Middle frontal gyrus (tissue), 1 donor: ENCODE measurements at regions not wholly inside any gene's neighbourhood (a gene's known extent, or its start where the extent isn't known, plus 50 kb on each side); places are given as distances from the start of the nearest gene placed in this dataset.

Source experiments
- DNase-seq: peaks from one replicate; pipeline ENCODE4 v3.0.0-alpha.2; 2015; ENCODE audit warnings: low spot score; ENCODE audit errors: extremely low spot score

- no peak for DNase-seq
These were observed 274.4 kb upstream of the HDAC4 start for GRCh38 chr2:239674981-239675825.

DNA sequence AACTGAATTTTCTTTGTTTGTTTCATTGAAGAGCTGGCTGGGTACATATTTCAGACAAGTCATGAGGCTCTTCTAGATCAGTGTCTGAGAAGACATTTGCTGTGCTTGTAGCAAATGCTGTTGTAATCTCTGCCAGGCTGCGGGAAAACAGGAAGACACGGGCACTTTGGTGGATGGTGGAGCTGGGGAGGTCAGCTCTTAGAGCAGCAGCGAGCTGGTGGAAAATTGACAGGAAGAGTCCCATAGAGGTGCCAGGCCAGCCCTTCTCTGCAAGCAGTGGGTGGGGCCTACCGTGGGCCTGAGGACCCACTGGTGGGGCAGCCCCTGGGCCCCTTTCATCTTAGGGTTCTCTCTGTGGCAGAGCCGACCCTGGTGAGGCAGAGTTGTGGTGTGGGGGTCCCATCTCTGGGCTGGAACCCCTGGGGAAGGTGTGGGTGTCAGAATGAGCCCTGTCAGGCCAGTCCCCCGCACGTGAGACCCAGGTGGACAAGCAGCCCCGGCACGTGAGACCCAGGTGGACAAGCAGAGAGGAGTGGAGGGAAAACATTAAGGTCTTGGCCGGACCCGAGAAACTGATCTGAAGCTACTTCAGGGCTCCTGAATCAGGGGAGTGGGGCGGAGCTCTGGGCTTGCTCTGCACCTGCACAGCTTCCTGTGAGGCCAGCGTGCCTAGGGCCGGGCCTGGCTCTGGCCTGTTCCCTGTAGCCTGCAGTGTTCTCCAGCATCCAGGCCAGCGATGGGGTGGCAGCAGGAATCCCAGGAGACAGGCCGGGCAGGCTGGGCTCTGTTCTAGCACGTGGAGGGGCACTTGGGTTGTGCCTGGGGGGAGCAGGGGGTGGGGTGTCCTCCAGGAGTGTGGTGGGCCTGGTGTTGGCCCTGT, 273.5 kb upstream of the HDAC4 start:
- DNase-seq: no peak

GRCh38 chr2:239673641-239674040, 272.8 kb upstream of the HDAC4 start:
- no peak for DNase-seq

DNA sequence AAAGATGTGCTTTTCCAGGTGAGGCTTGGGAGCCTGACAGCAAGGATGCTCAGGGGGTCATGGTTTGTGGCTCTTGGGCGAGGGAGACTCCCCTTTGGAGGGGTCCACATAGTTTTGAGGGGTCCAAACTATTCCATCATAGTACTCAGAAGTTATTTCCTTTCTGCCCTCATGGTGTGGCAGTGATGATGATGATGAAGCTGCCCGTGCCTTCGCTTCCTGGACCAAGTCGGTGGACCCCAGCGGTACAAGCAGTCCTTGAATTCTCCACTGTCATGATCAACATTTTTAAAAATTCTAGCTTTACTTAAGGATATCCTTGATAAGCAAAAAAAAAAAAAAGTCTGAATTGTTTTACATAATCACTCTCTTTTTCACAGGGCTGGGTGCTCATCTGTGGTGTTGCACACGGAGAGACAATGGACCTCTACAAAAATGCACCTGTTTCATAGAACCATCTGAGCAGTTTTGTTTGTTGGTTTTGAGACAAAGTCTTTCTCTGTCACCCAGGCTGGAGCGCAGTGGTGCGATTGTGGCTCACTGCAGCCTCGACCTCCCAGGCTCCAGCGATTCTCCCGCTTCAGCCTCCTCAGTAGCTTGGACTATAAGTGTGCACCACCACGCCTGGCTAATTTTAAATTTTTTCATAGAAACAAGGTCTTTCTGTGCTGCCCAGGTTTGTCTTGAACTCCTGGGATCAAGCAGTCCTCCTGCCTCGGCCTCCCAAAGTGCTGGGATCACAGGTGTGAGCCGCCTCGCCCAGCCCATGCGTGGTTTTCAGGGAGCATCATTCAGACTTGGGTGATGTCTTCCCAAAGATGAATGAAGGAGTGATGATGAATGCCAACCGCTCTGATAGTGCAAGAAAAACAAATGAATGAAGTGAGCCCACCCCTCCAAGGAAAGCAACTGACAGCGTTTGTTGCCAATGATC, 271.4 kb upstream of the HDAC4 start:
- no peak for DNase-seq

- no peak for DNase-seq
These were observed 270.7 kb upstream of the HDAC4 start for GRCh38 chr2:239671471-239671870.

DNA sequence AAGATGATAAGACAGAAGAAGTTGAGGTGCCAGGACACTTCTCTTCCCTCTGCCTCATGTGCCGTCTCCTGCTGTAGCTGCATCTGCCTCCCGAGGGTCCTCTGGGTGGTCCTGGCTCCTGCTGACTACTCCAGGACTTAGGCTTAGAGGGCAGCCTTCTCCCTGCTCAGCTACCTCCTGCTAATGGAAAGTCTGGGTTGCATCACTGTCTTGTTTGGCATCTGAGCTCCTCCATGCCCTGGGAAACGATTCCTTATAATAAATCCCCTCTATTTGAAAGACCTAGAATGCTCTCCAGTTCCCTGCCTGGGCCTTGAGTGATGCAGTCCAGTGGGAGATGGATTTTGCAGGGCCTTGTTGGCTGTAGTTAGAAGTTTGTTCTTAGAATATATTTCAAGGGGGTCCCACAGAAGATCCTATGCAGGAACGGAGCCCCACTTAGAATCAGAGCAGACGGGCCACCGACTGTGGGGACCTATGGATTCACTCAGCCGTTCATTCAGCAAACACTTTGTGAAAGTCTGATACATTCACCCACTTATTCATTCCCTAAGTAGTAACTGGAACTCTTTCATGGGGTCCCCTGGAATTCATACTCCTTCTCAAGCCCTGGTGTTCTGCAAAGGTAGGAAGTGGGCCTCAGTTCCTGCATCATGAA, 269.8 kb upstream of the HDAC4 start:
- no peak for DNase-seq

GRCh38 chr2:239669899-239670460, 269.2 kb upstream of the HDAC4 start:
- DNase-seq: no peak

- DNase-seq: no peak
These were observed 268.5 kb upstream of the HDAC4 start for GRCh38 chr2:239669181-239669898.

DNA sequence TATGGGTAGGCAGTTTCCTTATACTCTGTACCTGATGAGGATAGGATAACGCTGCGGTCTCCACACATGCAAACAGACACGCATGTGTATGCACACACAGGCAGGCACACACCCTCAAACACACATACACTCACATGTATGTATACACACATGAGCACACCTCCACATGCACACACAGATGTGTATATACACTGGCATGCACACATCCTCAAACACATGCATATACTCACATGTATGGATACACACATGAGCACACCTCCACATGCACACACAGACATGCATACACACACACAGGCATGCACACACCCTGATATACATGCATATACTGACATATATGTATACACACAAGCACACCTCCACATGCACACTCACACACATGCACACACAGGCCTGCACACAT, 267.8 kb upstream of the HDAC4 start:
- no peak for DNase-seq

GRCh38 chr2:239668042-239668441, 267.2 kb upstream of the HDAC4 start:
- no peak for DNase-seq

DNA sequence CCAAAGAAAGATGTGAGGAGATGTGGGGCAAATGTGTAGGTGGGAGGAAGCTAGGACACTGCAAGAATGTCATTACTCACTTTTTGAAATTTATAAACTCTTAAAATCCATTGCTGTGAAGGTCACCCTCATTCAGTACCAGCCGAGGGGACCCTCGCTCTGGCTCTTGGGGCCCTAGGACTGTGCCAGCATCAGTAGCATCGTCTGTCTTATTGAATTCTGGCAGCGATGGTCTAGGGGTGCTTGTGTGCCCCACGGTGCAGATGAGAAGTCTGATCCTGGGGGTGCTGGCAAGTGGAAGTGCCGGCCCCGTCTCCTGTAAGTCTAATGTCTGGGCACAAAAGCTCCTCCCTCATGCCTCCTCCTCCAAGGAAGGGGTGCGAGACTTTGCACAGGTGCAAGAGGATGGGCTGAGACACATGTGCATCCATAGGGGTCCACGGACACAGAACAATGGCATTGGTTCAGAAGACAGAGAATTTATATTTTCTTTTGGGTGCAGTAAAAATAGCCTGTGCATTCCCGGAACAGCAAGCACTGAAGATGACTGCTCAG, 266.7 kb upstream of the HDAC4 start:
- DNase-seq: no peak

- DNase-seq: no peak
These were observed 266.1 kb upstream of the HDAC4 start for GRCh38 chr2:239666855-239667376.

DNA sequence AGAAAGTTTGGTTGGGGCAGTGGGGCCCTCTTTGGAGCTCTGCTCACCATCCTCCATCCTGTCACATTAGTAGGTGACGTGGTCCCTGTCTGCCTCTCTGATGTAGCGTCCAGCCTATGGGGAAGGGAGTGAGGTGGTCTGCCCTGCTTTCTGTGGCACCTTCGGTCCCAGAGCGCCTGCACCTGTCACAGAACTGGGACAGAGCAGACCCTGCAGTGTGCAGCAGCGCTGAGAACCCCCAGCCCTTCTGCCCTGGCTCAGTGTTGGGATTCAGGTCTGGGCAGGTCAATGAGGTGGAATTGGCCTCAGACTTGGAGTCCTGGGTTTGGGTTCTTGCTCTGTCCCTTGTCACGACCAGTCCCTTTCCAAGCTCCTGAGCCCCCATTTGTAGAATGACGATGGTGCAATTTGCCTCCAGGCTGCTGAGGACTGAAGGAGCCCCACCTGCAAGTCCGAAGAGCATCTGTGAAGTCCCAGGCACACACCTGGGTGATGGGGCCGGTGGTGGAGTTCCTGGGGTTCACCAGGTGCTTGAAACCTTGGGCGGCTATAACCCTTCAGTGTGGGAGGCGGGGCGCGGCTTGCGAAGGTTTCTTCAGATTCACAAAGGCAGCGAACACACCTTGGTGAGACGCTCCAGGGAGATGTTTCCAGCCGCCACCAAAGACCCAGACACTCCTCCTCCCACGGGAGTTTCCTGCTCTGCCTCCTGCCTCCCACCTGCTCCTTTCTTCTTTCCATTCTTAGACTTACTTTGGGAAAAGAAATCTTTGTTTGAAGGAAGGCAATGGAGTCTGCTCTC, 265.4 kb upstream of the HDAC4 start:
- DNase-seq: no peak

- DNase-seq: no peak
These were observed 263.5 kb upstream of the HDAC4 start for GRCh38 chr2:239664216-239664810.

- no peak for DNase-seq
These were observed 262.6 kb upstream of the HDAC4 start for GRCh38 chr2:239663364-239663924.

DNA sequence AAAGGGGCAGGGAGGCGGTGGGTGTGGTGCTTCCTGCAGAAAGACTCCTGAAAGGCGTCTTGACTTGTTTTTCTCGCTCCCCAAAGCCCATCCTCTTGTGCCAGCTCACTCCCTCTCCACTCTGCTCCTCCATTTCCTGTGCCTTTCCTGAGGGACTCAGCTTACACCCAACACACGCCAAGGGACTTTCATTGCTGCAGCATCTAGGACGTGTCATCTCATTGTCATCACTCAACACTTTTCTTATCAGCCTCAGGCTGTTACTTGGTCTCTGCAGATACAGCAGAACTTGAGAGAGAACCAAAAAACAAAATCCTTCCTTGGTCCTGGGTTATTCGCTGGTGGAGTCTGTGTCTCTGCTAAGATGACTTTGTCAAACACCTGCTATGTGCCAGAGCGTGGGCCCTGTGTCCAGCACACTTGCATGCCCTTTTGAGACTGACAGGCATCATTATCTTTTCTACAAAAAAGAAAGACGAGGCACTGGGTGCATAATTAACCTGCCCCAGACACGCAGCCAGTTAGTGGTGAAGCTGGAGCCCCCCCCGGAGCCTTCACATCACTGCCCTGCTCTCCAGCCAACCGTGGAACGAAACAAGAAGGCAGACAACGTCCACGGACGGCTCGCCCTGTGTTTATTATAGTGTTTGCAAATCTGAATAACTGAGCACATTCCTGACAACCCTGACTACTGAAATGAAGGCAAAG, 261.7 kb upstream of the HDAC4 start:
- DNase-seq: no peak
